ENCODE measurements at regions not wholly inside any gene's neighbourhood (a gene's known extent, or its start where the extent isn't known, plus 50 kb on each side); places are given as distances from the start of the nearest gene placed in this dataset.

GRCh38 chr12:77774761-77775160 lies 55.9 kb upstream of the NAV3 start:
- no peak for ATAC-seq (ENCODE audit: low read depth)
- dilution Hi-C loops (cut with HindIII; ENCODE audit: low sequenced_read_pairs, unreplicated experiment) = no loop called here
- H2AFZ ChIP-seq (replicated peaks; ENCODE audit: low read length, poor library complexity) = no peak overlapping the region

More at GRCh38 chr12:77774761-77775160, 55.9 kb upstream of the NAV3 start:
- ChIA-PET CTCF (no interaction called here), POLR2A (ENCODE audit: unreplicated experiment) (no interaction called here)
- Histone ChIP-seq H3K4me1 (ENCODE audit: control insufficient read depth, insufficient read depth, low read length) (no peaks in the 10 kb centered on the region), H3K4ac (ENCODE audit: low read depth, low read length) (no peak overlapping the region), H3K9me1 (ENCODE audit: insufficient read depth, low read length) (no peaks in the 10 kb centered on the region), H3K27ac (ENCODE audit: insufficient read depth, low read length) (no peak overlapping the region), H2BK120ac (ENCODE audit: low read depth, low read length) (no peak overlapping the region), H3K4me3 (ENCODE audit: insufficient read depth, low read depth, low read length) (no peak overlapping the region), H3K27me3 (ENCODE audit: control insufficient read depth, insufficient read depth, low read length) (no peaks in the 10 kb centered on the region), H3K9ac (ENCODE audit: low read depth, low read length) (no peak overlapping the region), H4K20me1 (ENCODE audit: insufficient read depth, low read length) (no peaks in the 10 kb centered on the region), H3K4me2 (ENCODE audit: low read depth, low read length) (no peak overlapping the region), H3K36me3 (ENCODE audit: control insufficient read depth, insufficient read depth, low read length) (no peaks in the 10 kb centered on the region), H3K56ac (ENCODE audit: extremely low read depth, insufficient read depth, low read length) (no peak overlapping the region), H4K91ac (ENCODE audit: insufficient read depth, low read depth, low read length) (no peak overlapping the region), H4K5ac (ENCODE audit: low read depth, low read length) (no peak overlapping the region), H2BK5ac (ENCODE audit: low read depth, low read length, poor library complexity, severe bottlenecking) (no peak overlapping the region), H2BK15ac (ENCODE audit: low read depth, low read length) (no peak overlapping the region), H3K23ac (ENCODE audit: low read depth, low read length) (no peak overlapping the region), H3K14ac (replicated peaks; ENCODE audit: low read depth, low read length) (no peak overlapping the region), H4K8ac (ENCODE audit: low read depth in 2 of 2, low read length in 2 of 2) (no peak overlapping the region), H3K18ac (ENCODE audit: low read depth, low read length) (no peak overlapping the region), H2AK9ac (replicated peaks; ENCODE audit: low read depth, low read length, poor library complexity) (no peak overlapping the region), H3K79me1 (ENCODE audit: low read depth in 1 of 2, low read length in 2 of 2) (no peaks in the 10 kb centered on the region), H3K9me3 (ENCODE audit: control insufficient read depth, insufficient read depth, low read length) (no peaks in the 10 kb centered on the region), H2BK20ac (ENCODE audit: low read depth, low read length) (no peak overlapping the region), H2AK5ac (ENCODE audit: low read depth, low read length) (no peak overlapping the region)
- in situ Hi-C loops (cut with MboI; ENCODE audit: low sequenced_read_pairs) = no loop called here
- intact Hi-C loops (cut with micrococcal nuclease) = no loop called here
- no TSS peak for BruUV-seq (replicated peaks)
- TF ChIP-seq MAFK (IDR thresholded peaks at IDR 0.05; ENCODE audit: low read depth, low read length) (no peak), MXI1 (IDR thresholded peaks at IDR 0.05; ENCODE audit: borderline replicate concordance, low read depth, low read length) (no peak), USF2 (IDR thresholded peaks at IDR 0.05; ENCODE audit: low read depth, low read length) (no peak), CEBPB (IDR thresholded peaks at IDR 0.05; ENCODE audit: low read depth, low read length) (no peak), RCOR1 (IDR thresholded peaks at IDR 0.05; ENCODE audit: insufficient replicate concordance, low read length) (no peak), FOS (IDR thresholded peaks at IDR 0.05; ENCODE audit: low read depth, low read length) (no peak), NFE2L2 (IDR thresholded peaks at IDR 0.05; ENCODE audit: low read depth, low read length) (no peak), CTCF (conservative IDR thresholded peaks at IDR 0.05; ENCODE audit: low read depth, low read length) (no peak), ELK1 (IDR thresholded peaks at IDR 0.05; ENCODE audit: borderline replicate concordance, low read depth, low read length) (no peak), RAD21 (IDR thresholded peaks at IDR 0.05; ENCODE audit: low read length) (no peak), MAZ (IDR thresholded peaks at IDR 0.05; ENCODE audit: borderline replicate concordance, low read depth, low read length) (no peak), SMC3 (IDR thresholded peaks at IDR 0.05; ENCODE audit: low read depth, low read length) (no peak), POLR2A (IDR thresholded peaks at IDR 0.05; ENCODE audit: low read depth, low read length) (no peak), BHLHE40 (IDR thresholded peaks at IDR 0.05; ENCODE audit: low read depth, low read length) (no peak)
- WGBS, 2 experiments (ENCODE audit: extremely low coverage in 2 of 2, insufficient read length in 1 of 2) = 87% methylated on average over 3 of the region's 5 CpGs; no CpG with 5 or more reads in 1 of the 2 experiments
- no peak for DNase-seq

Data from IMR-90 (cell line).